T-helper 1 cell treated with Interleukin-12 subunit alpha and Interleukin-12 subunit beta and Interleukin-4 antibody, amounts not matched to agents 30 μg/mL and 1 μg/mL, for 36 hours (primary cell): ENCODE measurements at regions not wholly inside any gene's neighbourhood (a gene's known extent, or its start where the extent isn't known, plus 50 kb on each side); places are given as distances from the start of the nearest gene placed in this dataset.

Experiments
- H3K27ac Mint-ChIP-seq: one replicate; pipeline ENCODE4 v1.8.0; 2021; ENCODE audit warnings: mild to moderate bottlenecking, mixed read lengths
- H3K27me3 Mint-ChIP-seq: one replicate; pipeline ENCODE4 v1.8.0; 2021; ENCODE audit warnings: low read depth, mixed read lengths
- H3K36me3 Mint-ChIP-seq: one replicate; pipeline ENCODE4 v1.8.0; 2021; ENCODE audit warnings: low read depth, mixed read lengths
- H3K4me1 Mint-ChIP-seq: one replicate; pipeline ENCODE4 v1.8.0; 2021; ENCODE audit warnings: low read depth, mixed read lengths
- H3K4me3 Mint-ChIP-seq: one replicate; pipeline ENCODE4 v1.8.0; 2021; ENCODE audit warnings: mild to moderate bottlenecking, moderate library complexity, mixed read lengths
- H3K9me3 Mint-ChIP-seq: one replicate; pipeline ENCODE4 v1.8.0; 2021; ENCODE audit warnings: mixed read lengths

DNA sequence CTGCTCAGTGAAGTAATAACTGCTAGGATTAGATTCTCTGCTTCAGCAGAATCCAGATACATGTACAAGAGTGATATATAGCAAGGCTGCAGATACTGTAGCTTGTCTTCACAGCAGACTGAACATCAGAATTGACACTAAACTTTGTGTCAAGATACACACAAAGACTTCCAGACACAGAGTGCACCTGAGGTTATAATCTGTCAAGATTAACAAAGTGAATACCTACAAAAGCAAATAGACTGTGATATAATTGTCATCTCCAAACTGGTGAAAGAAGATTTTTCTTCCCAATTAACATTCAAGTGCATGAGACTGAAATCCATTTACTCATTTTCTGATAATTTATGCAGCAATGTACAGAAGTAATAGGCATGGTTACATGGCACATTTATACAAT lies 2266.5 kb upstream of the WWC1 start:
- no peaks in the 10 kb centered on the region for H3K4me1 Mint-ChIP-seq
- no peak overlapping the region for H3K27ac Mint-ChIP-seq
- H3K4me3 Mint-ChIP-seq, result no peak overlapping the region
- H3K36me3 Mint-ChIP-seq, result no peaks in the 10 kb centered on the region
- H3K9me3 Mint-ChIP-seq, result peaks cover 14% of the 10 kb centered on the region
- H3K27me3 Mint-ChIP-seq, result no peaks in the 10 kb centered on the region

DNA sequence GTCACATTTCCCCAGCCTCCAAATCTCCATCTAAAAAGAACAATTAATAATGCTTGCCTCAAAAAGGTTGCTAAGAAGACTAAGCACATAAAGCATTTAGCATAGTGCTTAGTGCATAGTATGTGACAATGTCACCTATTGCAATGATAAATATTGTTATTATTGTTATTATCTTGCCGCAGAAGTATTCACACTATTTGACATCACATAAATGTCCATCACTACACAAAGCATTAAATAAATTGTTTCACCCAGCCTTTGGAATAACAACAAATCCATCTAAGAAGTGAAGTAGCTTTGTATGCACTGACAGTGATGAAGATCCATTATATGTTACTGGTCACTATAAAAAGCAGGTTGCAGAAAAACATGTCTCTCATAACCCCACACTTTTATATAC lies 2263.9 kb upstream of the WWC1 start:
- no peaks in the 10 kb centered on the region for H3K27me3 Mint-ChIP-seq
- H3K27ac Mint-ChIP-seq, result no peak overlapping the region
- no peaks in the 10 kb centered on the region for H3K36me3 Mint-ChIP-seq
- H3K4me1 Mint-ChIP-seq, result no peaks in the 10 kb centered on the region
- no peak overlapping the region for H3K4me3 Mint-ChIP-seq
- H3K9me3 Mint-ChIP-seq, result peaks cover 9% of the 10 kb centered on the region

DNA sequence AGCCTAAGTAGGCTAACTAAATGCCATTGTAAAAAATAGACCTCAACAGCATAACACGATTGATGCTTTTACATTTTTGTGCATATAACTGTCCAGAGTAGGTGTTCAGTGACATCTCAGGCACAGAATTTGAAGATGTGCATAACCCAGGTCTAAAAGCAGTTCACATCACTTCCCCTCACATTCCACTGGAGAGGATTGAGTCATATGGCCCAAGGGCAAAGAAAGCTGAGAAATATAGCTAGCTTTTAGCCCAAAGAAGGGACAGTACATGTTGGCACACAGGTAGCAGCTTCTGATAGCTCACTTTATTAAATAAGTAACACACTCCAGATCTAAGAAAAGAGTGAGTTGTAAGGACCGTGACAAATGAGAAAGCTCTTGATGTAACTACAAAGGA lies 2259.5 kb upstream of the WWC1 start:
- H3K27me3 Mint-ChIP-seq, result no peaks in the 10 kb centered on the region
- no peaks in the 10 kb centered on the region for H3K36me3 Mint-ChIP-seq
- no peaks in the 10 kb centered on the region for H3K4me1 Mint-ChIP-seq
- H3K9me3 Mint-ChIP-seq, result peaks cover 6% of the 10 kb centered on the region
- no peak overlapping the region for H3K4me3 Mint-ChIP-seq
- H3K27ac Mint-ChIP-seq, result no peak overlapping the region

DNA sequence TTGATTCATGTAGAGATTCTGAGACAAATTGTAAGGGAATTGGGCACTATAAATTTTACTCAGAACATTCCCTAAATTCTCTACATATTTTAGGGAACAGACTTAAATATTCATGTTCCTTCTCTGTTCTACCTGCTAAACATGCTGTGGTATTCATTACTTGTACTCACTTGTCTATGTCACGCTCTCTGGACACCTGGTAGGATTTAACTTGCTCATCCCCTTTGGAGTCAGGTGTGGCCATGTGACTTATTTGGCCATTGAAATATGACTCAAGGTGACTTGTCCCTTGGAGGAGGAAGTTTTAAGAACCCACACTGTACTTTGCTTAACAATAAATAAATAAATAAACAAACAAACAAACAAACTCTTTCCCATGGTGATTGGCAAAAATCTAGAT lies 2258.8 kb upstream of the WWC1 start:
- H3K4me3 Mint-ChIP-seq, result no peak overlapping the region
- no peaks in the 10 kb centered on the region for H3K27me3 Mint-ChIP-seq
- H3K27ac Mint-ChIP-seq, result no peak overlapping the region
- H3K36me3 Mint-ChIP-seq, result no peaks in the 10 kb centered on the region
- no peaks in the 10 kb centered on the region for H3K4me1 Mint-ChIP-seq
- peaks cover 5% of the 10 kb centered on the region for H3K9me3 Mint-ChIP-seq

DNA sequence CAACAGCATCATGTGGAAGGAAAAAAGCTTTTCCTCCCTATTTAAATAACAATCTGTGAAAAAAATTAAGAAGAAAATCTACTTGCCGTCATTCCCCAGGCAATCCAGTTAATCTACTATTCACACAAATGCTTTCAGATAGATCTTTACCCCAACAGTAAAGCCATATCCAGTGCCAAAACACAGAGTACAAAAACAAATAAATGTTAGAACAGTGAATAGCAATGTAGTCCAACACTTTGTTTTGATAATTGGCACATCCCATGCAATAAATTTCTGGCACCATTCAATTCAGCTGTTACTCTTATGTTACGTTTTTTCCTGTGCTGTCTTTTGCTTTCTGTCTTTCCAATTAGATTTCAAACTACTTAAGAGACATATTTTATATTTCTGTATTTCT lies 2245.5 kb upstream of the WWC1 start:
- H3K4me1 Mint-ChIP-seq, result no peaks in the 10 kb centered on the region
- H3K9me3 Mint-ChIP-seq, result peaks cover 16% of the 10 kb centered on the region
- H3K27me3 Mint-ChIP-seq, result no peaks in the 10 kb centered on the region
- H3K27ac Mint-ChIP-seq, result no peak overlapping the region
- H3K4me3 Mint-ChIP-seq, result no peak overlapping the region
- H3K36me3 Mint-ChIP-seq, result no peaks in the 10 kb centered on the region

GRCh38 chr5:166046956-166047355 lies 2244.5 kb upstream of the WWC1 start:
- H3K9me3 Mint-ChIP-seq, result peaks cover 11% of the 10 kb centered on the region

DNA sequence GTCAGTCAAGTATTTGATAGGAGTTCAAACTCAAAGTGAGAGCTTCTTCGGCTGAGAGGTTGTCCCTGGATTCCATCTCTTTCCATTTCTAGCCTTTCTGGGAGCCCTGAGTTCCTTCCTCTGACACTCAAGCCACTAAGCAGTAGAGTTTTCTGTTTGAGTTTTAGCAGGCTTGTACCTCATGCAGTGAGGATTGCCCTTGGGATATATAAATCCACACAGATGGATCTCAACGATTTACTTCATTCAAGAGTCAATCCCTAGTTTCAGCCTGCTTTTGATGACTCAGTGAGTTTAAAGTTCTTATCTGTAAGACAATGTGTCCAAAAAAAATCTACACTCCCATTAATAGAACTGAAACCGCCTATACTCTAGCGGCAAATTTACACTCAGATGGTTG lies 2240.9 kb upstream of the WWC1 start:
- H3K9me3 Mint-ChIP-seq, result peaks cover 10% of the 10 kb centered on the region
- no peaks in the 10 kb centered on the region for H3K27me3 Mint-ChIP-seq
- H3K27ac Mint-ChIP-seq, result no peak overlapping the region
- no peaks in the 10 kb centered on the region for H3K4me1 Mint-ChIP-seq
- no peak overlapping the region for H3K4me3 Mint-ChIP-seq
- H3K36me3 Mint-ChIP-seq, result no peaks in the 10 kb centered on the region

More at GRCh38 chr5:166046956-166047355, 2244.5 kb upstream of the WWC1 start:
- Mint-ChIP-seq H3K27me3 (no peaks in the 10 kb centered on the region), H3K36me3 (no peaks in the 10 kb centered on the region), H3K27ac (no peak overlapping the region), H3K4me3 (no peak overlapping the region), H3K4me1 (no peaks in the 10 kb centered on the region)

DNA sequence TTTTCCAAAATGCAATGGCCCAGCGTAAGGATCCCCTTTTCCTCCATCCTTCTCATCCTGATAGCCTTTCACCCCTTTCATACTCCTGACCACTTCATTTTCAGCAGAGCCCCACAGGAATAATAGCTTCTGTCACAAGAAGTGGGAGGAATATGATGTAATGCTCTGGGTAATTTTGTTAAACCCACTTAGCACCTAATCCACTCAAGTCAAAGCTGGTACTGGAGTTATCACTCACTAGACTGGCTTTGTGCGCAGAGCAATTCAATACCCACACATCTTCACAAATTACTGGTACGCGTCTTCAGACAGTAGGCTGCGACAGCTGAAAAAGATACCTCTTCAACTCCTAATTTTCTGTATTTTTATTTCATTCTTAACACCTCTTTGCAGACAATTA lies 2232.8 kb upstream of the WWC1 start:
- H3K27ac Mint-ChIP-seq, result no peak overlapping the region
- no peak overlapping the region for H3K4me3 Mint-ChIP-seq
- no peaks in the 10 kb centered on the region for H3K36me3 Mint-ChIP-seq
- peaks cover 4% of the 10 kb centered on the region for H3K9me3 Mint-ChIP-seq
- no peaks in the 10 kb centered on the region for H3K27me3 Mint-ChIP-seq
- peaks cover 2% of the 10 kb centered on the region for H3K4me1 Mint-ChIP-seq

GRCh38 chr5:166062094-166062493 lies 2229.4 kb upstream of the WWC1 start:
- Mint-ChIP-seq H3K36me3 (no peaks in the 10 kb centered on the region), H3K9me3 (no peaks in the 10 kb centered on the region), H3K27ac (no peak overlapping the region), H3K4me1 (peaks cover 2% of the 10 kb centered on the region), H3K27me3 (no peaks in the 10 kb centered on the region), H3K4me3 (no peak overlapping the region)

DNA sequence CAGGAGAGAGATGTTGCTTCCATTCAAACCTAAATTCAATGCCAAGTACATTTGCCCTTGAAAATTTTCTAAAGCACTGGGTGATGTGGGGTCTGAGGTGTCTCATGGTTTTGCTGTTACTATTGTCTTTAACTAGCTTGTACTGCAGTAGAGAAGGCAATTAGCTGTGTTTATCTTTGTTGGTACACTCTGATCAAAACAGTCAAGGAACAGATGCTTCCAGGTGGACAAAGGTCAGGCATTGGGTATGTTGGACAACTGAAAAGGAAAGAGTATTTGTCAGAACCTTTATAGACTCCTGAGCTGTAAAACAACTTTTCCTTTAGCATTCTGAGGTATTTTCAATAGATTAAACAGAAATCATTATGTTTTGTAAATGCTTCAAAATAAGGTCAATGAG lies 2228.7 kb upstream of the WWC1 start:
- Mint-ChIP-seq H3K9me3 (no peaks in the 10 kb centered on the region), H3K36me3 (no peaks in the 10 kb centered on the region), H3K4me3 (no peak overlapping the region), H3K27me3 (no peaks in the 10 kb centered on the region), H3K4me1 (peaks cover 2% of the 10 kb centered on the region), H3K27ac (no peak overlapping the region)

DNA sequence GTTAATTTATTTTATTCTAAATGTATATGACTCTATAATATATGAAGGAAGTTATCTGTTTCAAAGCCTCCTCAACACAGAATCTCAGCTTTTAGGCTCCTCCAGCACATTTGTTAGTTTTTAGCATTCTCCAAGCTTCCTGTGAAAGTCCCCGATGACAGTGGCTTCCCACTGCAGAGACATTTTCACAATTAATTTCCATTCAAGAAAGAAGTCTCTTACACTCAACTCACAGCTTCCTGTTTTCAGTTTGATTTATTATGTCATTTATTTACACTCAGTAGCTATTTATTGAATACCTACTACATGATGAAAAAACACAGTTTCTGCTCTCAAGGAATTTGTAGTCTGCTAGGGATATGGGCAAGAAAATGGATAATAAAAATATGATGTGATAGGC lies 2228.2 kb upstream of the WWC1 start:
- Mint-ChIP-seq H3K27me3 (no peaks in the 10 kb centered on the region), H3K9me3 (no peaks in the 10 kb centered on the region), H3K27ac (no peak overlapping the region), H3K36me3 (no peaks in the 10 kb centered on the region), H3K4me3 (no peak overlapping the region), H3K4me1 (peaks cover 2% of the 10 kb centered on the region)

- no peak overlapping the region for H3K27ac Mint-ChIP-seq
- H3K27me3 Mint-ChIP-seq, result no peaks in the 10 kb centered on the region
- peaks cover 22% of the 10 kb centered on the region for H3K9me3 Mint-ChIP-seq
- no peaks in the 10 kb centered on the region for H3K4me1 Mint-ChIP-seq
- H3K36me3 Mint-ChIP-seq, result no peaks in the 10 kb centered on the region
- H3K4me3 Mint-ChIP-seq, result no peak overlapping the region
These were observed 2222.7 kb upstream of the WWC1 start for GRCh38 chr5:166068547-166069335.

DNA sequence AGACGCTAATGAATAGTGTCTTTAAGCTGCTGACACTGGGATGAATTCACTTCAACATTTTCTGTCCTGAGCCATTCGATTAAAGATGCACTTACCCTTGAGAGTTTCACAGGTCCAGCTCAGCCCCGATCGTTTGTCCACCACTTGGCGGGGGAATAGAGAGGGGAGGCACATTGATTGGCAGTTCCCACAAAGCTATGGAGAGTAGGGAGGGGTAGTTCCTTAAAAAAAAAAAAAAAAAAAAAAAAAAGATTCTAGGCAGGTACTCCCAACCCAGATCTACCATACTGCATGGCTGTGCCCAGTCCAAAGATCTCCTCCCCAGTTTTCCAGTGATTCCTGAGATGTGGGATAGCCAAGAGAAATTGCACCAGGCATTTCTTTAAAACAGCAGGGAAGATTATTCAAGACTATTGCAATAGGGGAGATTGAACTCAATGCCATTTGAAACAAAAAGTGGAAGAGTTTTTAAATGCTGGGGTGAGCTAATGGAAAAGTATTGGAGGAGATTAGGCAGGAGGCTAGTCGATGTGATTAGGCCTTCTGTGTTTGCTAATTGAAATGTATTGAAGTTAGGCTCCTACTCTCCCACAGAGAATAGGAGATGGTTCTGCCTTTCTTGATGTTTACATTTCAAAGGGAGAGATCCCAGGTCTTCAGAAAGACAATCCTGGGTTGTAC lies 2217.4 kb upstream of the WWC1 start:
- Mint-ChIP-seq H3K9me3 (peaks cover 17% of the 10 kb centered on the region), H3K4me1 (no peaks in the 10 kb centered on the region), H3K27me3 (no peaks in the 10 kb centered on the region), H3K4me3 (no peak overlapping the region), H3K27ac (no peak overlapping the region), H3K36me3 (no peaks in the 10 kb centered on the region)

- H3K36me3 Mint-ChIP-seq, result no peaks in the 10 kb centered on the region
- H3K4me1 Mint-ChIP-seq, result no peaks in the 10 kb centered on the region
- H3K27me3 Mint-ChIP-seq, result no peaks in the 10 kb centered on the region
- no peak overlapping the region for H3K4me3 Mint-ChIP-seq
- H3K9me3 Mint-ChIP-seq, result peaks cover 17% of the 10 kb centered on the region
- H3K27ac Mint-ChIP-seq, result no peak overlapping the region
These were observed 2216.6 kb upstream of the WWC1 start for GRCh38 chr5:166074582-166075481.
